ENCODE measurements at regions not wholly inside any gene's neighbourhood (a gene's known extent, or its start where the extent isn't known, plus 50 kb on each side); places are given as distances from the start of the nearest gene placed in this dataset.

GRCh38 chr1:118485757-118486156 lies 300.7 kb upstream of the SPAG17 start:
- TF ChIP-seq CTCF (IDR thresholded peaks at IDR 0.05) (no peak), EP300 (IDR thresholded peaks at IDR 0.05; ENCODE audit: low read depth) (no peak), POLR2A (IDR thresholded peaks at IDR 0.05) (no peak)

Data from transverse colon (tissue), 3 donors.